Astrocyte of the hippocampus (primary cell): ENCODE measurements at regions not wholly inside any gene's neighbourhood (a gene's known extent, or its start where the extent isn't known, plus 50 kb on each side); places are given as distances from the start of the nearest gene placed in this dataset.
A peak's percentile ranks its signal among the peaks of the same experiment; 100 is the strongest.

ENCODE experiments used
- DNase-seq: peaks from one replicate; pipeline ENCODE4 v3.0.0; 2011; ENCODE audit warnings: low read depth, low spot score

DNA sequence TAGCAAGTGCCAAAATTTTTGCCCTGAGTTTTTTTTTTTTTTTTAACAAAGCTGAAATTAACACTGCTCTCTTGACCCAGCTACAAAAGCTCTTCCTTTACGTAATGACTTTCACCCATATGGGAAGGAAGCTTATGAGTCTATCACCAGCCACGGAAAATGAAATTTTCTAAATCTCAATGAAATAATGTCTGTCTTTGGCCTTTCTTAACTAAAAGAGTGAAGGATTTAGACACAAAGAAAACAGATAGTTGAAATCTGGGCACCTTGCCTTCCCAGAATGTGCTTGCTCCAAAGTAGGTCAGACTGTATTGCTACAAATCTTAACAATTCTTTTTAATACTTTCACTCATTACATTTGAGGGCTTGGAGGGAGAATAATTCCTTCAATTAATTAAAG is 180.8 kb upstream of the MGAT5 start:
- DNase-seq, result no peak

DNA sequence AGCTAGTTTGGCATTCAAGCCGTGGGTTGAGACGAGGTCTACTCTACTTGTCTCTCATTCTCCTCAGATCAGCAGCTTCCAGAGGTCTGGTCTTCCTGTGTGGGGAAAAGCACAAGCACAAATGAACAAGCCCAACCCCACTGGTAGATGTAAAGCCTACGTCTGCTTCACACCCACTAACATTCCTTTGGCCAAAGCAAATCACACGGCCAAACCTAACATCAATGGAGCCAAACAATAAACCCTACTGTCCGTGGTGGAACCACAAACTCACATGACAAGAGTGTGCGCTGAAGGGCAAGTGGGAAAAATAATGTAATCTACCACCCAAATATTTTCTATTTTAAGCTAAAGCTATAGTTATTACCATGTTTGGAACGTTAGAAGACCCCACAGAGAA is 179.3 kb upstream of the MGAT5 start:
- DNase-seq, result no peak

DNA sequence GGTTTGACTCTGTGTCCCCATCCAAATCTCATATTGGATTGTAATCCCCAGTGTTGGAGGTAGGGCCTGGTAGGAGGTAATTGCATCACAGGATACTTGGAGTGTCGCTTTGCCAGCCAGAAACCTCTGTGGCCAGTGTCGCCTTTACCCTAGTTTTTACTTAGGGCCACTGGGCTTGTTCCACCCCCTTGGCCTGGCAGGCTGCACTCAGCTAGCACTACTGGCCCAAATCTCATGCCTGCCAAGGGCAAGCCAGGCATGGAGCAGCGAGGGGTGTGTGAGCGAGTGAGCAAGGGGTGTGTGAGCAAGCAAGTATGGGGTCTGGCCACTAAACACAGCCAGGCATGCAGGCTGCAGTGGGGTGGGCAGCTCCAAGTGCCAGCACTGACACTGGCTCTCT is 178.7 kb upstream of the MGAT5 start:
- DNase-seq, result no peak

- no peak for DNase-seq
Observed at GRCh38 chr2:134078354-134078753, 175.5 kb upstream of the MGAT5 start.

GRCh38 chr2:134079373-134079772 is 174.5 kb upstream of the MGAT5 start:
- no peak for DNase-seq

DNA sequence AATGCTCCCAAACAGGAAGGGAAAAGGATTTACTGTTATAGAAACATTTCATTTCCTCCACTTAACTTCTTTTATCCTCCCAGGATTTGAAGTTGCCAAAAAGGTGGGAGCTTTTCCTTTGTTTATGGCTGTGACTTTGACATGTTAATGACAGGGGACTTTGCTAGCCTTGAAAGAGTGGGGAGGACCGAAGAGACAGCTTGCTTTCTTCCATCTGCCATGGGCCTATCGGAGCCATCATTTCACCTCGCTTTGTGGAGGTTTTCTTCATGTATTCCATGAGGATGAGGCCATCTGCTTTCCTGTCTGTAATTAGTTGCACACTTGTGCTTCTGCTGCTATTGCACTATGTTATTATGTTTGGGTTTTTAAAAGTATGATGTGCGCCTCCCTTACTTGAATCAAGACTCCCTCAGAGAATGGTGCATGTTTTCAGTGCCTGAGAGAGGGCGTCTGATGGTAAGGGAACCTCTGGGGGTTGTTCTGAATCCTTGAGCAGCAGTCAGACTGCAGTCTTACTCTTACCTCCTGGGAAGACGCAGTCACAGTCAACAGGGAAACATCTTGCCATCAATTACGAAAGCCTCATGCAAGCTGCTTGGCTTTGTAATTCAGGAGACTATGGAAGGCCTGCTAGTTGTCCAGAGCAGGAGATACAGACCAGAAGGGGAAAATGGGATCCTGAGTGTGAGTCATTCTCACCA is 173.3 kb upstream of the MGAT5 start:
- DNase-seq, result no peak

- DNase-seq, result no peak
Observed at GRCh38 chr2:134081238-134081938, 172.5 kb upstream of the MGAT5 start.

DNA sequence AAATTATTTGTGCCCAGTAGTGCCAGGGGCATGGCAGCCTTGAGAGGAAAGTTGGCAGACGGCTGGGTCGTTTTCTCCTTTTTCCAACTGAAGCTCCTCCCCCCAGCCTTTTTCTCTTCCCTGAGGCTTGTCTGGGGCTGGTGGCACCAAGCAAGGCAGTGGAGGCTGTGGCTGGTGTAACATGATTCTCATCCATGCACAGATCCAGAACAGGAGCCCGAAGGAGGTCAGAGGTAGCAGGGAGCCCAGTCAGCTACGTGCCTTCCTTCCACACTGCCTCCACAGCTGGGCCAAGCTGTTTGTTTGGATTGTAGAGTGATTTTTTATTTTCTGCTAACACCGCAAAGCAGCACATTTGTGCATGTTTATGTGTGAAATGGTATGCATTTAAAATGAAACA is 170.3 kb upstream of the MGAT5 start:
- DNase-seq, result no peak

DNA sequence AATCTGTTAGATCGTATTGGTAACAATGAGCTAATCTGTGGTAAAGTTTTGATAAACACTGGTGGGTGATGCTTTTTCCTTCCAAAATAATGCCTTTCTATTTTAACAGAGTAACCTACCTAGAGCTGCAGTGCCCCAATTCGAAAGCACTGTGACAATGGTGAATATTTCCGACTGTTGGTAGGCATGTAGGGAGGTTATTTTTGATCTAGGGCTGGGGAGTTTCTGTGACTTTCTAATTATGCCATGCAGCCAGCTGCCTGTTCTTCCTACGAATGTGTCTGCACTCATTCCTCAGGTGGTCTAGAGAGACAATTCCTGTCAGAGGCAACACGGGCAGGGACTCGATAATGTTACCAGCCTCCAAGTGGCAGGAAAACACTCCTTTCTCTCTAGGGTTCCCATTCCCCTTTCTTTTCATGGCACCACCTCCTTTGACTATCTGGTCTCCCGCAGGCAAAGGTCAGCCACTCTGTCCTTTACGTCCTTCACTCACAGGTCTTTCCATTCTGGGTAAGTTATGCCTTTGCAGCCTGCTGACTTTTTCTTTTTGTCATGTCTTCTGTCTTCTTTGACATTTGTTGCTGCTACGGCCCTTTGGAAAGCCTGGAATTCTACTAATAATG is 167.2 kb upstream of the MGAT5 start:
- no peak for DNase-seq

DNA sequence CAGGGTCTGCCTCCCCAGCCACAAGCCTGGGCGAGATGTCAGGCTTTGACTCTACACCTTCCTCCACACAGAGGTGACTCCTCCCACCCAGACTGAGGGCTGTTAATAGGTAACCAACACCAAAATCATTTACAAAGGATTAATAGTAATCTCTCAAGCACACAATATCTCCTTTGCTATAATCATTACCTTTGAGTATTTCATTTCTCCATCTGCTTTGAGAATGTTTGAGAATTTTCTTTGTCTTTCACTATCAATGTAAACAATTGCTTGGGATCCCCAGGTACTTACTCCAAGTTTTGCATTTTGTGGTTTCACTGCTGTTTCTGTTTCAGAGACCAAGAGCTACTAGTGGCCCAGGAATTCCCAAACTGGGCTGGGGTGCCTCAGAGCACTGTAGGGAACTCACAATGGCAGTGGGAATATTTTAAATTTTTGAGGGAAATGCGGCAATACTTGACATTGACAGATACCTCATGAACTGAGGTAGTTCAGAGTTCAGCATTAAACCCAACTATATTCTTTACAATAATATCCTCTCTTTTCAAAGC is 166.4 kb upstream of the MGAT5 start:
- peak; percentile 83 for DNase-seq

GRCh38 chr2:134089454-134089853 is 164.4 kb upstream of the MGAT5 start:
- no peak for DNase-seq

DNA sequence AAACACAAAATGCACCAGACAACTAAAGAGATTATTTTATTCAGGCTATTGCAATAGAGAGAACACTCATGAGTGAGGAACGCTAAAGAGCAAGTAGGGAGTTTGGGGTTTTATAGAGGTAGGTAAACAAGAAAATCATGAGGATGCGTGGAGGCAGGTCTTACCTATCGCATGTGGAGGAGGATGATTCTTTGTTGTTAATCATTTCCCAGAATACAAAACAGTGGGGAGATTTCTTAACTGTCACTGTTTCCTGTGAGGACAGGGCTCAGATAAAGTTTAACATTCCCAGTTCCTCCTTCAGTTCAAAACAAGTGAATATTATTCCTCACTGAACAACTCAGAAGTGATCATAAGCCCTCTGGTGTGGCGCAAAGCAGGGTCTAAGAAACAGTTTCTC is 156.1 kb upstream of the MGAT5 start:
- no peak for DNase-seq

- no peak for DNase-seq
Observed at GRCh38 chr2:134098321-134098720, 155.6 kb upstream of the MGAT5 start.

GRCh38 chr2:134099273-134099672 is 154.6 kb upstream of the MGAT5 start:
- no peak for DNase-seq

DNA sequence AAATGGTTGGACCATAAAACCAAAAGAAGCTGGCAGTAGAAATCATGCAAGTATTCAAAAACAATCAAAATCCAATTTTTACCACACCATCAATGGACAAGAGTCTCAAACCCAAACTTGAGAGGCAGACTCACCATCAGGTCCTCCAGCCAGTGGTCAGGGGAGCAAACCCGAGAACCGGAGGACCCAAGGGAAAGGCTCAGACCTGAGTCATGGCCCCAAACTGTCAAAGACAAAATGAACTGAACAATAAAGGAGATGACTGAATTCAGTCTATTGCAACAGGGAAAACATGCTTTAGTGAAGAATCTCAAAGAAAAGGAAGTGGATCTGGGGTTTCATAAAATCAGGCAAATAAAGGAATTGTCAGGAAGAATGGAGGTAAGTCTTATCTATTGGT is 150.7 kb upstream of the MGAT5 start:
- DNase-seq, result no peak

DNA sequence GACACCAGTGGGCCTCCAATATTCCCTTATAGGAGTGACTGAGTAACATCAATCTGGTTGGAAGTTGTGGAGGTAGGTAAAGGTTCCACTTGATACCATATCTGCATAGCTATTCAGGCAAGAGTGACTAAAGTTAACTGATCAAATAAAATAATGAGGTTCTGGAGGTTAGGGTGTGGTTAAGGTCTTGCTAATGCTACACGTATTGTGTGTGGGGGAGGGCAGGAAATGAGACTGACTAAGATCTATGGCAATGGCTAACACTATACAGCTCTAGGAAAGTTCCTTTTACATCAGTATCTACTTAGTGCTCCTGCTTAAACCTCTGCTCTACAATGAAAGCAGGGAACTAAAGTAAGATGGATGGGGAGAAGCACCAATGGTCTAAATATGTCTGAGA is 149.1 kb upstream of the MGAT5 start:
- DNase-seq, result no peak

DNA sequence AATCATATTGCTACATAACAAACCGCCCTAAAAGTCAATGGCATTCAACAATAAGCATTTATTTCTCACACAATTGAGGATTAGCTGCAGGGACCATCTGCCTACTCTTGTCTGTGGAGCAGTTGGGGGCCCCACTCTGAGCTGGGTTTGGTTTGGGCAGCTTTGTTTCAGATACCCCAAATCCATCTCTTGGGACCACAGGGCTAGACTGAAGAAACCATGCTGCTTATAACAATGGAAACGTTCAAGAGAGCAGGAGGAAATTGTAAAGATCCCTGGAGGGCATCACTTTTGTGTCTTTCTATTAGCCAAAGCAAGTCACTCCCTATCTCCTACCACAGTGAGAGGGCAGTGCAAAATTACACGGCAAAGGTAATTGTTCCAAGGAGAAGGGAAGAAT is 146.5 kb upstream of the MGAT5 start:
- DNase-seq, result no peak

- DNase-seq, result no peak
Observed at GRCh38 chr2:134108113-134108512, 145.8 kb upstream of the MGAT5 start.

GRCh38 chr2:134109246-134109645 is 144.6 kb upstream of the MGAT5 start:
- no peak for DNase-seq

DNA sequence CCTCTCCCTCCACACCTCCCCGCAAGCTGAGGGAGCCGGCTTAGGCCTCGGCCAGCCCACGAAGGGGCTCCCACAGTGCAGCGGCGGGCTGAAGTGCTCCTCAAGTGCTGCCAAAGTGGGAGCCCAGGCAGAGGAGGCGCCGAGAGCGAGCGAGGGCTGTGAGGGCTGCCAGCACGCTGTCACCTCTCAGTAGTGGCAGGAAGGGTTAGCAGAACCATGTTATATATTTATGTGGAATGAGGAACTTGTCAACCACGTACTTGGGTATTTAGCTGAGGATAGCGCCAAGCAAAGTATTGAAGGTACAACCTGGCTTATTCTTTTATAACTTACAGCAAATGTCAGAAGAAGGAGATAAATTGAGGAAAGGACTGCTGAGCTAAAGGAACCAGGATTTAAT is 144.1 kb upstream of the MGAT5 start:
- DNase-seq, result no peak

DNA sequence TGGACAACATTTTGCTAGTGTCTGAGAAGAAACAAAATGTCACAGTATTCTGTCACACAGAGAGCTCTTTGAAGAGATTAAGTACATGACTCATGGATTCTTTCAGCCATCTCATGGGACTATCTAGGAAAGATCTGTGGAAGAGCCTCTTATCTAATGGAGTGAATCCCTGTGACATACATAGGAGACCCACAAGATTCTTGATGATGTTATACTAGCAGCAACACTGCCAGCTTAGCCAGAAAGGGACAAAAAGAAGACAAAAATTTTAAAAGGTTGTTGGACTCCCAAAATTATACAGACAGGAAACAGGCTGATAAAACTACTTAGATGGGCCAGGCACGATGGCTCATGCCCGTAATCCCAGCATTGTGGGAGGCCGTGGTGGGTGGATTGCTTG is 143.3 kb upstream of the MGAT5 start:
- no peak for DNase-seq

GRCh38 chr2:134117676-134118075 is 136.2 kb upstream of the MGAT5 start:
- DNase-seq, result no peak
